ENCODE measurements at regions not wholly inside any gene's neighbourhood (a gene's known extent, or its start where the extent isn't known, plus 50 kb on each side); places are given as distances from the start of the nearest gene placed in this dataset.

DNA sequence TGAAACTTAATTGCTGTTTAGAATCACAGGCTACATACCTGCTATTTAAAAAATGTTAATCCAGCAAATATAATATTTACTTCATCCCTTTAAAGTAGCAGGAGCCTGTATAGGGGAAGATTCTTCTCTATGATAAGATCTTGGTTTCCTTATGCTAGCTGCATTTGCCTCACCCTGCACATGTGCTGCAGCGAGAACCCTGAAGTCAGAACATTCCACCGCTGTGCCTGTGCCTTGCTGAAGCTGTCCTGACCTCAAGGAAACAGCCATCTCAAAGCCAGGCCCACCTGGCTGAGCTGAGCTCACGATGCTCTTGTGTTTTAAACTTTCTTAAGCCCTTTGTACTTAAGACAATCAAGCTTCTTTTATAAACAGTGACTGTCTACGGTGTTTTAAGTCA lies 355.0 kb upstream of the PCDH20 start:
- H3K36me3 ChIP-seq (ENCODE audit: insufficient read depth, low read depth, low read length), result no peaks in the 10 kb centered on the region
- no peaks in the 10 kb centered on the region for H3K9me3 ChIP-seq (ENCODE audit: insufficient read depth, low read depth, low read length)
- H3K27ac ChIP-seq (ENCODE audit: low read length), result no peak overlapping the region
- H3K27me3 ChIP-seq (ENCODE audit: insufficient read depth, low read length), result no peaks in the 10 kb centered on the region
- no peaks in the 10 kb centered on the region for H3K4me1 ChIP-seq (ENCODE audit: insufficient read depth, low read length)
- no peak overlapping the region for H3K4me3 ChIP-seq (ENCODE audit: low read length)
- H3K9ac ChIP-seq (ENCODE audit: low read depth, low read length), result no peak overlapping the region

DNA sequence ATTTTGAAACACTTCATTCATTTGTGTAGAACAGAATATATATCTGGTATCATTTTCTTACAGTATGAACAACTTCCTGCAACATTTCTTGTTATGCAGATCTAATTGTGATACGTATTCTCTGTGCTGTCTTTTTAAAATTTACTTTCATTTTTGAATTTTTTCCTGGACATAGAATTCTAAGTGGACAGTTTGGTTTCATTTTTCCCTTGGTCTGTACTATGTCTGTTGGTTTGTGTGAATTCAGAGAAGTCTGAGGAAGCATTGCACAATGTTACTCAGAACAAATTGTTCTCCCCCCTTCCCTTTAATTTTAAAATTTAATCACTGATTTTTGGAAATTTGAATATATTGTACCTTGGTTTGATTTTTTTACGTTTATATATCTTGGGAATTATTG lies 352.5 kb upstream of the PCDH20 start:
- no peak overlapping the region for H3K9ac ChIP-seq (ENCODE audit: low read depth, low read length)
- H3K27ac ChIP-seq (ENCODE audit: low read length), result no peak overlapping the region
- no peaks in the 10 kb centered on the region for H3K4me1 ChIP-seq (ENCODE audit: insufficient read depth, low read length)
- H3K9me3 ChIP-seq (ENCODE audit: insufficient read depth, low read depth, low read length), result no peaks in the 10 kb centered on the region
- no peaks in the 10 kb centered on the region for H3K27me3 ChIP-seq (ENCODE audit: insufficient read depth, low read length)
- H3K36me3 ChIP-seq (ENCODE audit: insufficient read depth, low read depth, low read length), result no peaks in the 10 kb centered on the region
- H3K4me3 ChIP-seq (ENCODE audit: low read length), result no peak overlapping the region

DNA sequence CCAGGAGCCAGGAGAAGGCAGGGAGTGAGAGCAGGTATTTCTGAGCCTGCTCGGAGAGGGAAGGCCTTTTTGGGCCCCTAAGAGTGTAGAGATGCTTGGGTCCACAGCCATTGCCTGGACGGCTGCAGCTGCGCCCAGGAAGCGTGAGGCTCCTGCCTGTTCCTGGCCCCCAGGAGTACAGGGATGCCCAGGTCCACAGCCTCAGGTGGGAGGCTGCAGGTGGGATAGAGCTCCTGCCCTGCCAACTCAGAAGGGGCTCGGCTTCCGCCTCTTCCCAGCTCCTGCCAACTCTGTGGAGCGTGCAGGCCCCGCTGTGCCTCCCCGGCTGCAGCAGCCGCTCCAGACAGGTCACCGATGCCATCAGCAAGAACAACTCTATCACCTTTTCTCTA lies 351.0 kb upstream of the PCDH20 start:
- Histone ChIP-seq H3K4me3 (ENCODE audit: low read length) (no peak overlapping the region), H3K4me1 (ENCODE audit: insufficient read depth, low read length) (no peaks in the 10 kb centered on the region), H3K27me3 (ENCODE audit: insufficient read depth, low read length) (no peaks in the 10 kb centered on the region), H3K27ac (ENCODE audit: low read length) (no peak overlapping the region), H3K9me3 (ENCODE audit: insufficient read depth, low read depth, low read length) (no peaks in the 10 kb centered on the region), H3K36me3 (ENCODE audit: insufficient read depth, low read depth, low read length) (no peaks in the 10 kb centered on the region), H3K9ac (ENCODE audit: low read depth, low read length) (no peak overlapping the region)

DNA sequence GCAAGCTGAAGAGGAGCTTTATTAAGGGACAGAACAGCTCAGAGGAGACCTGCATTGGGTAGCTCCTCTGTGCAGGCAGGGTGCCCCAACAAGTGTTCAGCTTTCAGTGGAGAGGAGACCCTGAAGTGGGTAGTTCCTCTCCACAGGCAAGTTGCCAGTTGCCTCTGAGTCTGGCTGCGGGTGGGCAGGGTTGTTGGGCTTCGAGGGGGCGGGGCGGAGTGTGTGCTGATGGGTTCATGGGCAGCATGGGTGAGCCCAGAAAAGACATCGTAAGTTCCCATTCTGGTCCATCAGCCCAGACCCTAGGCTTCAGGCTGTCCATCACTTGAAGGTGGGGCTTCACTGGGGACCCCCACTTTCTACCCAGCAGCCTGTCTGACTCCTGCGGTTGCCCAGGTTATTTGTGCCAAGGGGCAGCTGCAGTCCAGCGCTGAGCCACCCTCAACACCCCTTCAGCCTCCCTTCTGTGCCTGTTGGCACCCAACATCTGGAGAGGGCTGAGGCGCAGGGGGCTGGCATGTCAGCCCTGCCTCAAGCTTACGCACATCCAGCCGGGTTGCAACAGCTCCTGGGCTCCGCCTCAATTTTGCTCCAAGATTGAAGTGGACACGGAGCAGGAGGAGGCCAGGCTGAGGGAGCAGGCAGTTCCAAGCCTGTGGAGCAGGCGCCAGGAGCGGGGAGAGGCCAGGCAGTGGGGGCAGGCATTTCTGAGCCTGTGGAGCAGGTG lies 350.5 kb upstream of the PCDH20 start:
- no peaks in the 10 kb centered on the region for H3K9me3 ChIP-seq (ENCODE audit: insufficient read depth, low read depth, low read length)
- no peaks in the 10 kb centered on the region for H3K36me3 ChIP-seq (ENCODE audit: insufficient read depth, low read depth, low read length)

DNA sequence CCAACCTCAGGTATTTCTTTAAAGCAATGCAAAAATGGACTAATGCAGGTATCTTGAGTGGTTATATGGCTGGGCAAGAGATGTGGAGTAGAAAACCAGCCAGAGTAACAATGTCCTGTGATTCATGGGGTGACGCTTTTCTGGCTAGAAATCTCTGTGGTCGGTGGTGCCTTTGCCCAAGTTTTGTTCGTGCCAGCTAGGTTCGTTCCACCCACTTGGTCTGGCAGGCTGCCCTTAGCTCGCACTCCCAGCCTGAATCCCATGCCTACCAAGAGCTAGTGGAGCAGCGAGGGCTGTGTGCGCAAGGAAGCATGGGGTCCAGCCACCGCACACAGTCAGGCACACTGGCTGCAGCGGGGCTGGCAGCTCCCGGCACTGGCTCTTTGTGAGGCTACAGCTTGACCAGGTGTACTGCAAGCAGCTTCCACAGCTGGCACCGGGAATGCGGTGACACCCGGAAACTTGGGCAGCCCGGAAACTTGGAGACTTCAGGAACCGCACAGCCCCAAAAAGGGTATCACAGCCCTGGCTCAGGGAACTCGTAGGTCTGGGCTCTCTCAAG lies 349.6 kb upstream of the PCDH20 start:
- Histone ChIP-seq H3K4me1 (ENCODE audit: insufficient read depth, low read length) (no peaks in the 10 kb centered on the region), H3K27ac (ENCODE audit: low read length) (no peak overlapping the region), H3K27me3 (ENCODE audit: insufficient read depth, low read length) (no peaks in the 10 kb centered on the region), H3K36me3 (ENCODE audit: insufficient read depth, low read depth, low read length) (no peaks in the 10 kb centered on the region), H3K9ac (ENCODE audit: low read depth, low read length) (no peak overlapping the region), H3K4me3 (ENCODE audit: low read length) (no peak overlapping the region), H3K9me3 (ENCODE audit: insufficient read depth, low read depth, low read length) (no peaks in the 10 kb centered on the region)

More for the DNA sequence above, 350.5 kb upstream of the PCDH20 start:
- H3K27ac ChIP-seq (ENCODE audit: low read length), result no peak overlapping the region
- no peak overlapping the region for H3K9ac ChIP-seq (ENCODE audit: low read depth, low read length)
- H3K27me3 ChIP-seq (ENCODE audit: insufficient read depth, low read length), result no peaks in the 10 kb centered on the region
- H3K4me3 ChIP-seq (ENCODE audit: low read length), result no peak overlapping the region
- no peaks in the 10 kb centered on the region for H3K4me1 ChIP-seq (ENCODE audit: insufficient read depth, low read length)

DNA sequence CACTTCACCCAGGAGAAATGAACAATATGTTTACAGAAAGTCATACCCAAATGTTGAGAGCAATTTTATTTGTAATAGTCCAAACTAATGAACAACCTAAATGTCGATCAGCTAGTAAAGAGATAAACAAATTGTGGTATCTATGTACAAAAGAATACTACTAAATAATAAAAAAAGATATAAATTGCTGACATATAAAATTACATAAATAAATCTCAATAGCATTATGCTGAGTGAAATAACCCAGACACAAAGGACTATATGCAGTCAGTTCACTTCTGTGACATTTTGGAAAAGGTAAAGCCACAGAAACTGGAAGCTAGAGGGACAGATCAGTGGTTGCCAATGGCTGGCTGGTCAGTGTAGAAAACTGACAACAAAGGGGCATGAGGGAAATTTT lies 346.0 kb upstream of the PCDH20 start:
- H3K4me1 ChIP-seq (ENCODE audit: insufficient read depth, low read length), result no peaks in the 10 kb centered on the region
- H3K36me3 ChIP-seq (ENCODE audit: insufficient read depth, low read depth, low read length), result no peaks in the 10 kb centered on the region
- no peak overlapping the region for H3K27ac ChIP-seq (ENCODE audit: low read length)
- no peaks in the 10 kb centered on the region for H3K9me3 ChIP-seq (ENCODE audit: insufficient read depth, low read depth, low read length)
- H3K27me3 ChIP-seq (ENCODE audit: insufficient read depth, low read length), result no peaks in the 10 kb centered on the region
- no peak overlapping the region for H3K4me3 ChIP-seq (ENCODE audit: low read length)
- no peak overlapping the region for H3K9ac ChIP-seq (ENCODE audit: low read depth, low read length)

DNA sequence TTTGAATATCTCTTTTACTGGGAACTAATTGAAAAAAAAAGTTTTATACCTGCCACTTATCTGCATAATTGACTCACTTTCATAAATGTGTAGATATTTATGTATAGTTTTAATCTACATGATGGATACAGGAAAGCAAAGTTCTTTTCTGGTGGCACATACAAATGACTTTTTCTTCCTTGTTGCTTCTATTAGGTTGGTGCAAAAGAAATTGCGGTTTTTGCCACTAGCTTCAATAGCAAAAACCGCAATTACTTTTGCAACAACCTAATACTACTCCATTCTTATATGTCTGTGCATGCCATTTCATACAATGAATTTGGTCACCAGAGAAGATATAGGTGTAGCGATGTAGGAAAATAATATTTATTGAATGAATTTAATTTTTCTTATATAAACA lies 344.5 kb upstream of the PCDH20 start:
- Histone ChIP-seq H3K4me3 (ENCODE audit: low read length) (no peak overlapping the region), H3K27ac (ENCODE audit: low read length) (no peak overlapping the region), H3K9me3 (ENCODE audit: insufficient read depth, low read depth, low read length) (peaks cover 6% of the 10 kb centered on the region; the same call in 1 of the 2 replicates), H3K36me3 (ENCODE audit: insufficient read depth, low read depth, low read length) (no peaks in the 10 kb centered on the region), H3K27me3 (ENCODE audit: insufficient read depth, low read length) (no peaks in the 10 kb centered on the region), H3K4me1 (ENCODE audit: insufficient read depth, low read length) (no peaks in the 10 kb centered on the region), H3K9ac (ENCODE audit: low read depth, low read length) (no peak overlapping the region)

DNA sequence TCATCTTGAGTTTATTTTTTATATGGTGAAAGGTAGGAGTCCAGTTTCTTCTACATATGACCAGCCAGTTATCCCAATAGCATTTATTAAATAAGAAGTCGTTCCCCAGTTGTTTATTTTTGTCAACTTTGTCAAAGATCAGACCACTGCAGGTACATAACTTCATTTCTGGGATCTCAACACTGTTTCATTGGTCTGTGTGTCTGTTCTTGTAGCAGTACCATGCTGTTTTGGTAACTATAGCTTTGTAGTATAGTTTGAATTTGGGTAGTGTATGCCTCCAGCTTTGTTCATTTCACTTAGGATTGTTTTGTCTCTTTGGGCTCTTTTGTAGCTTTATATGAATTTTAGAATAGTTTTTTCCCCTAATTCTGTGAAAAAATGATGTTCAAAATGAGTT lies 340.4 kb upstream of the PCDH20 start:
- Histone ChIP-seq H3K36me3 (ENCODE audit: insufficient read depth, low read depth, low read length) (no peaks in the 10 kb centered on the region), H3K9me3 (ENCODE audit: insufficient read depth, low read depth, low read length) (peaks cover 6% of the 10 kb centered on the region; the same call in 1 of the 2 replicates), H3K9ac (ENCODE audit: low read depth, low read length) (no peak overlapping the region), H3K4me1 (ENCODE audit: insufficient read depth, low read length) (no peaks in the 10 kb centered on the region), H3K4me3 (ENCODE audit: low read length) (no peak overlapping the region), H3K27me3 (ENCODE audit: insufficient read depth, low read length) (no peaks in the 10 kb centered on the region), H3K27ac (ENCODE audit: low read length) (no peak overlapping the region)

DNA sequence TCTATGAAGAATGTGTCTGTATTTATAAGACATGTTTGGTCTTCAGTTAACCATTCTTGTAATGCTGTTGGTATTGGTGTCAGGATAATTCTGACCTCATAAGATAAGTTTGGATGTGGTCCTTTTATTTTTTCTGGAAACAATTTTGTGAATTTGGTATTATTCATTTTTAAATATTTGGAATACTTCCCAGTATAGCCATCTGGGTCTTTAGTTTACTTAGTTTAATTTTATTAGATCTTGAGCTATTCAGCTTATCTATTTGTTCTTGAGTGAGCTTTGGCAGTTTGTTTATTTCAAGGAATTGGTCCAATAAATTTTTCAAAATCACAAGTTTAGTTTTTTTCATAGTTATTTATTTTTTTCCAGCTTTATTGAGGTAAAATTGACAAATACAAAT lies 335.4 kb upstream of the PCDH20 start:
- no peaks in the 10 kb centered on the region for H3K27me3 ChIP-seq (ENCODE audit: insufficient read depth, low read length)
- no peak overlapping the region for H3K9ac ChIP-seq (ENCODE audit: low read depth, low read length)
- H3K36me3 ChIP-seq (ENCODE audit: insufficient read depth, low read depth, low read length), result no peaks in the 10 kb centered on the region
- H3K4me1 ChIP-seq (ENCODE audit: insufficient read depth, low read length), result no peaks in the 10 kb centered on the region
- H3K4me3 ChIP-seq (ENCODE audit: low read length), result no peak overlapping the region
- H3K27ac ChIP-seq (ENCODE audit: low read length), result no peak overlapping the region
- peaks cover 6% of the 10 kb centered on the region; the same call in 1 of the 2 replicates for H3K9me3 ChIP-seq (ENCODE audit: insufficient read depth, low read depth, low read length)

DNA sequence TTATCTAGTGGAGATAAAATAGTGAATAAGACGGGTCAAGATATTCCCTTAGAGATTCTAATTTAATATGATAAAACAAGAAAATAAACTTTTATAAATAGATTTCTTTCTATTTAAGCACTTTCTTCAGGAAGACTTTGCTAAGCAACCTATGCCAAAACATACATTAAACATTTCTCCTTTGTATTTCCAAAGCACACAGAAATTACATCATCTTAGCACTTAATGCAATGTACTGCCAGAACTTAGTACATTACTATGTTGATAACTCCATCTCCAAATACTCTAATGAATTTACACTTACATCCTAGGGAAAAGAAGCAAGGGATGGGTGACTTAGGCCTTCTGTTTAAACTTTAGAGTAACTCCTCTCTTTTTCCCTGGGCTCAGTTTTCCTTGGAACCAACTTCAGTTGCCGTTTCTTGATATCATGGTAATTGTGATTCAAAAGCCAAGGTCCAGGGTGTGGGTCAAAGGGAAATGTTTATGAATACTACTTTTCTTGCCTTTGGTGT lies 322.6 kb upstream of the PCDH20 start:
- Histone ChIP-seq H3K27ac (ENCODE audit: low read length) (no peak overlapping the region), H3K9me3 (ENCODE audit: insufficient read depth, low read depth, low read length) (no peaks in the 10 kb centered on the region), H3K4me1 (ENCODE audit: insufficient read depth, low read length) (no peaks in the 10 kb centered on the region), H3K9ac (ENCODE audit: low read depth, low read length) (no peak overlapping the region), H3K36me3 (ENCODE audit: insufficient read depth, low read depth, low read length) (no peaks in the 10 kb centered on the region), H3K27me3 (ENCODE audit: insufficient read depth, low read length) (no peaks in the 10 kb centered on the region), H3K4me3 (ENCODE audit: low read length) (no peak overlapping the region)

DNA sequence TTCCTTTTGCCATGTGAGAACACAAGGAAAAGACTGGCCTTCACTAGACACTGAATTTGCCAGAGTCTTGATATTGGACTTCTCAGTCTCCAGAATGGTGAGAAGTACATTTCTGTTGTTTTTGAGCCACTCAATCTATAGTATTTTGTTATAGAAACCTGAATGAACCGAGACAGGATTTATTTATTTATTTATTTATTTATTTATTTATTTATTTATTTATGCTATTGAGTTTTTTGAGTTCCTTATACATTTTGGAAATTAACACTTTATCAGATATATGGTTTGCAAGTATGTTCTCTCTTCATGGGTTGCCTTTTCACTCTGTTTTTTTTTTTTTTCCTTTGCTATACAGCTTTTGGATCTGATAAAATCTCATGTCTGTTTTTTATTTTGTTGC lies 319.0 kb upstream of the PCDH20 start:
- Histone ChIP-seq H3K4me1 (ENCODE audit: insufficient read depth, low read length) (no peaks in the 10 kb centered on the region), H3K27ac (ENCODE audit: low read length) (no peak overlapping the region), H3K27me3 (ENCODE audit: insufficient read depth, low read length) (no peaks in the 10 kb centered on the region), H3K9me3 (ENCODE audit: insufficient read depth, low read depth, low read length) (no peaks in the 10 kb centered on the region), H3K4me3 (ENCODE audit: low read length) (no peak overlapping the region), H3K36me3 (ENCODE audit: insufficient read depth, low read depth, low read length) (no peaks in the 10 kb centered on the region), H3K9ac (ENCODE audit: low read depth, low read length) (no peak overlapping the region)

DNA sequence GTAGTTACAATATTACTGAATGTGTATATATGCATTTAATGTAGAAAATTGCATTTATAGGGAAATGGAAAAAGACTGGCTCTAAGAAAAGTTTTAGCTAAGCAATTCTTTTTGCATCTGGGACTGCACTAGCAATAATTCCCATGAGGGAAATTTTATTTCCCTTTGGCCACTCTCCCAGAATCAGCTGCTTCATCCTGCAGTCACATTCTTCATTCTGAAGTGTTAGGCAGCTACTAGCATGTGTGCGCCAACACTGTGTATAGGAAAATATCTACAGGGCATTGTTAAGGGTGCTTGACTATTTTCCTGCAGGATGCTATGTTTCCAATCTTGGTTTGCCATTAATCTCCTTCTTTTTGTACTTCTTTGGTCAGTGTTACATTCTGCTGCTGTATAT lies 312.8 kb upstream of the PCDH20 start:
- Histone ChIP-seq H3K27me3 (ENCODE audit: insufficient read depth, low read length) (no peaks in the 10 kb centered on the region), H3K4me3 (ENCODE audit: low read length) (no peak overlapping the region), H3K36me3 (ENCODE audit: insufficient read depth, low read depth, low read length) (no peaks in the 10 kb centered on the region), H3K27ac (ENCODE audit: low read length) (no peak overlapping the region), H3K4me1 (ENCODE audit: insufficient read depth, low read length) (no peaks in the 10 kb centered on the region), H3K9me3 (ENCODE audit: insufficient read depth, low read depth, low read length) (no peaks in the 10 kb centered on the region), H3K9ac (ENCODE audit: low read depth, low read length) (no peak overlapping the region)
